DND-41 (cell line): ENCODE measurements at regions not wholly inside any gene's neighbourhood (a gene's known extent, or its start where the extent isn't known, plus 50 kb on each side); places are given as distances from the start of the nearest gene placed in this dataset.
"Not testable (repeated sequence)": the region's sequence is repeated elsewhere in the genome, so short reads cannot be mapped to it uniquely, and the experiment has no call there.

Source experiments
- CTCF ChIP-seq: IDR thresholded peaks from 2 replicates; pipeline ENCODE4 v1.5.1; 2012; ENCODE audit warnings: borderline replicate concordance, low read length, moderate library complexity, mild to moderate bottlenecking; ENCODE audit not compliant: poor library complexity, severe bottlenecking; ENCODE audit errors: extremely low read depth
- EZH2 ChIP-seq: IDR thresholded peaks from 3 replicates; pipeline ENCODE4 v1.6.1; 2012; ENCODE audit warnings: borderline replicate concordance, low read depth, mild to moderate bottlenecking, moderate library complexity, low read length, inconsistent platforms; ENCODE audit not compliant: severe bottlenecking

- not testable (repeated sequence) for TF ChIP-seq CTCF, EZH2
Measured at GRCh38 chr1:37368665-37369315, 105.6 kb upstream of the ZC3H12A start.
